Neural cell (in vitro differentiated cells): ENCODE measurements at regions not wholly inside any gene's neighbourhood (a gene's known extent, or its start where the extent isn't known, plus 50 kb on each side); places are given as distances from the start of the nearest gene placed in this dataset.

ENCODE experiments used
- H2AFZ ChIP-seq: fragments of 200-600, 300-800 bp; sonication (generic), shearing (Covaris generic); 2 replicates; pipeline ENCODE4 v1.6.0; 2014; ENCODE audit warnings: low read depth, mild to moderate bottlenecking, antibody characterized with exemption, low read length, moderate library complexity
- H3F3A ChIP-seq: fragments of 200-600 bp; shearing (Covaris generic); 2 replicates; pipeline ENCODE4 v1.6.1; 2016; ENCODE audit warnings: mild to moderate bottlenecking, moderate library complexity, mixed read lengths, antibody characterized with exemption, low read length; ENCODE audit not compliant: insufficient read depth, poor library complexity, severe bottlenecking
- H3K27ac ChIP-seq: fragments of 200-600, 300-800 bp; sonication (generic), shearing (Covaris generic); 2 replicates; pipeline ENCODE4 v1.5.1; 2014; ENCODE audit warnings: mild to moderate bottlenecking, low read length, moderate library complexity
- H3K27me3 ChIP-seq: fragments of 300-800, 200-600 bp; sonication (generic), shearing (Covaris generic); 2 replicates; pipeline ENCODE4 v1.6.0; 2014; ENCODE audit warnings: mild to moderate bottlenecking, low read depth, low read length, moderate library complexity; ENCODE audit not compliant: insufficient read depth
- H3K36me3 ChIP-seq: fragments of 300-800, 200-600 bp; sonication (generic), shearing (Covaris generic); 2 replicates; pipeline ENCODE4 v1.5.1; 2014; ENCODE audit warnings: mild to moderate bottlenecking, antibody characterized with exemption, low read length, moderate library complexity; ENCODE audit not compliant: insufficient read depth
- H3K4me2 ChIP-seq: fragments of 300-800, 200-600 bp; sonication (generic), shearing (Covaris generic); 2 replicates; pipeline ENCODE4 v1.6.0; 2014; ENCODE audit warnings: mild to moderate bottlenecking, low read length
- H3K4me3 ChIP-seq: fragments of 300-800, 200-600 bp; sonication (generic), shearing (Covaris generic); 2 replicates; pipeline ENCODE4 v1.5.1; 2014; ENCODE audit warnings: mild to moderate bottlenecking, low read length, moderate library complexity
- H3K79me2 ChIP-seq: fragments of 200-600 bp; shearing (Covaris generic); replicated peaks from 2 replicates; pipeline ENCODE4 v1.6.0; 2014; ENCODE audit warnings: mild to moderate bottlenecking, low read length, moderate library complexity; ENCODE audit not compliant: insufficient read depth
- H3K9ac ChIP-seq: fragments of 300-800, 200-600 bp; sonication (generic), shearing (Covaris generic); 2 replicates; pipeline ENCODE4 v1.6.1; 2016; ENCODE audit warnings: mild to moderate bottlenecking, low read length, mixed read lengths
- H3K9me2 ChIP-seq: fragments of 200-600 bp; shearing (Covaris generic); 2 replicates; pipeline ENCODE4 v1.6.1; 2016; ENCODE audit warnings: mild to moderate bottlenecking, low read length, mixed read lengths; ENCODE audit not compliant: insufficient read depth
- H3K9me3 ChIP-seq: fragments of 200-600, 300-800 bp; sonication (generic), shearing (Covaris generic); 2 replicates; pipeline ENCODE4 v1.6.1; 2016; ENCODE audit warnings: mild to moderate bottlenecking, mixed run types, low read length, moderate library complexity, mixed read lengths
- H4K20me1 ChIP-seq: fragments of 200-600 bp; shearing (Covaris generic); 2 replicates; pipeline ENCODE4 v1.6.1; 2016; ENCODE audit warnings: mild to moderate bottlenecking, mixed run types; ENCODE audit not compliant: insufficient read depth
- EP300 ChIP-seq: fragments of 450-650 bp; conservative IDR thresholded peaks from 2 replicates; pipeline ENCODE4 v1.6.1; 2014; ENCODE audit warnings: antibody characterized with exemption, mild to moderate bottlenecking, moderate library complexity; ENCODE audit not compliant: poor library complexity, severe bottlenecking
- EZH2 ChIP-seq: fragments of 200-600, 300-800 bp; shearing (Covaris generic), sonication (generic); IDR thresholded peaks from 2 replicates; pipeline ENCODE4 v1.6.1; 2014; ENCODE audit warnings: antibody characterized with exemption, low read length, borderline replicate concordance, mild to moderate bottlenecking; ENCODE audit not compliant: insufficient read depth, poor library complexity, severe bottlenecking
- MXI1 ChIP-seq: fragments of 450-650 bp; conservative IDR thresholded peaks from 2 replicates; pipeline ENCODE4 v1.6.1; 2014; ENCODE audit warnings: antibody characterized with exemption, mild to moderate bottlenecking; ENCODE audit not compliant: poor library complexity, severe bottlenecking
- POLR2AphosphoS5 ChIP-seq: IDR thresholded peaks from 2 replicates; pipeline ENCODE4 v1.6.1; 2012
- RAD21 ChIP-seq: fragments of 450-650 bp; conservative IDR thresholded peaks from 2 replicates; pipeline ENCODE4 v1.6.1; 2014; ENCODE audit warnings: antibody characterized with exemption, mild to moderate bottlenecking, moderate library complexity
- SMC3 ChIP-seq: fragments of 450-650 bp; conservative IDR thresholded peaks from 2 replicates; pipeline ENCODE4 v1.6.1; 2014; ENCODE audit warnings: antibody characterized with exemption, mild to moderate bottlenecking, moderate library complexity; ENCODE audit not compliant: poor library complexity
- TAF1 ChIP-seq: IDR thresholded peaks from 2 replicates; pipeline ENCODE4 v1.6.1; 2012; ENCODE audit warnings: low read depth
- TF ChIP-seq, protein P1 (sequence below): IDR thresholded peaks from 2 replicates; pipeline ENCODE4 v1.6.1; 2012; ENCODE audit warnings: borderline replicate concordance
- TF ChIP-seq, protein P2 (sequence below): fragments of 450-650 bp; IDR thresholded peaks from 2 replicates; pipeline ENCODE4 v1.5.1; 2014; ENCODE audit warnings: antibody characterized with exemption, mild to moderate bottlenecking, moderate library complexity; ENCODE audit not compliant: poor library complexity, severe bottlenecking

DNA sequence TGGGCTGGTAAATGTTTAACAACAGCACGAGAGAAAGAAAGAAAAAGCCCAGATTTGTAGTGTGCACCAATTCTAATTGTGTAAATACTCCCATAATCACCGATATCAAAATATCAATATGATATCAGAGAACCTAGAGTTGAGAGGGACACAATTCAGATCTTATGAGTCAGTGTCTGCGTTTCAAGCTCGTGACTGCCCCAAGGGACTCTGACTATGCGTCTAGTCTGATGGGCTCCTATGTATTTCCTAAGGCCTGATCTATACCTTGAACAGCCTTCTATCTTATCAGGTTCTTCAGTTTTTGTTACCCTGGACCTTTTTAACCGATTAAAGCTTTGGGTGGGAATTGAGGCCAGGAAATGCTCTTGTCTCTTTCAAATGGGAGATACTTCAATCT lies 243.0 kb upstream of the SLC24A2 start:
- TF ChIP-seq POLR2AphosphoS5 (no peak), EZH2 (no peak), TAF1 (no peak), SMC3 (no peak), RAD21 (no peak), MXI1 (no peak), EP300 (no peak)
- TF ChIP-seq, protein P1, sequence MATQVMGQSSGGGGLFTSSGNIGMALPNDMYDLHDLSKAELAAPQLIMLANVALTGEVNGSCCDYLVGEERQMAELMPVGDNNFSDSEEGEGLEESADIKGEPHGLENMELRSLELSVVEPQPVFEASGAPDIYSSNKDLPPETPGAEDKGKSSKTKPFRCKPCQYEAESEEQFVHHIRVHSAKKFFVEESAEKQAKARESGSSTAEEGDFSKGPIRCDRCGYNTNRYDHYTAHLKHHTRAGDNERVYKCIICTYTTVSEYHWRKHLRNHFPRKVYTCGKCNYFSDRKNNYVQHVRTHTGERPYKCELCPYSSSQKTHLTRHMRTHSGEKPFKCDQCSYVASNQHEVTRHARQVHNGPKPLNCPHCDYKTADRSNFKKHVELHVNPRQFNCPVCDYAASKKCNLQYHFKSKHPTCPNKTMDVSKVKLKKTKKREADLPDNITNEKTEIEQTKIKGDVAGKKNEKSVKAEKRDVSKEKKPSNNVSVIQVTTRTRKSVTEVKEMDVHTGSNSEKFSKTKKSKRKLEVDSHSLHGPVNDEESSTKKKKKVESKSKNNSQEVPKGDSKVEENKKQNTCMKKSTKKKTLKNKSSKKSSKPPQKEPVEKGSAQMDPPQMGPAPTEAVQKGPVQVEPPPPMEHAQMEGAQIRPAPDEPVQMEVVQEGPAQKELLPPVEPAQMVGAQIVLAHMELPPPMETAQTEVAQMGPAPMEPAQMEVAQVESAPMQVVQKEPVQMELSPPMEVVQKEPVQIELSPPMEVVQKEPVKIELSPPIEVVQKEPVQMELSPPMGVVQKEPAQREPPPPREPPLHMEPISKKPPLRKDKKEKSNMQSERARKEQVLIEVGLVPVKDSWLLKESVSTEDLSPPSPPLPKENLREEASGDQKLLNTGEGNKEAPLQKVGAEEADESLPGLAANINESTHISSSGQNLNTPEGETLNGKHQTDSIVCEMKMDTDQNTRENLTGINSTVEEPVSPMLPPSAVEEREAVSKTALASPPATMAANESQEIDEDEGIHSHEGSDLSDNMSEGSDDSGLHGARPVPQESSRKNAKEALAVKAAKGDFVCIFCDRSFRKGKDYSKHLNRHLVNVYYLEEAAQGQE, result no peak
- TF ChIP-seq, protein P2, sequence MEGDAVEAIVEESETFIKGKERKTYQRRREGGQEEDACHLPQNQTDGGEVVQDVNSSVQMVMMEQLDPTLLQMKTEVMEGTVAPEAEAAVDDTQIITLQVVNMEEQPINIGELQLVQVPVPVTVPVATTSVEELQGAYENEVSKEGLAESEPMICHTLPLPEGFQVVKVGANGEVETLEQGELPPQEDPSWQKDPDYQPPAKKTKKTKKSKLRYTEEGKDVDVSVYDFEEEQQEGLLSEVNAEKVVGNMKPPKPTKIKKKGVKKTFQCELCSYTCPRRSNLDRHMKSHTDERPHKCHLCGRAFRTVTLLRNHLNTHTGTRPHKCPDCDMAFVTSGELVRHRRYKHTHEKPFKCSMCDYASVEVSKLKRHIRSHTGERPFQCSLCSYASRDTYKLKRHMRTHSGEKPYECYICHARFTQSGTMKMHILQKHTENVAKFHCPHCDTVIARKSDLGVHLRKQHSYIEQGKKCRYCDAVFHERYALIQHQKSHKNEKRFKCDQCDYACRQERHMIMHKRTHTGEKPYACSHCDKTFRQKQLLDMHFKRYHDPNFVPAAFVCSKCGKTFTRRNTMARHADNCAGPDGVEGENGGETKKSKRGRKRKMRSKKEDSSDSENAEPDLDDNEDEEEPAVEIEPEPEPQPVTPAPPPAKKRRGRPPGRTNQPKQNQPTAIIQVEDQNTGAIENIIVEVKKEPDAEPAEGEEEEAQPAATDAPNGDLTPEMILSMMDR, result no peak
- no peaks in the 10 kb centered on the region for H3F3A ChIP-seq
- no peaks in the 10 kb centered on the region for H3K9me2 ChIP-seq

DNA sequence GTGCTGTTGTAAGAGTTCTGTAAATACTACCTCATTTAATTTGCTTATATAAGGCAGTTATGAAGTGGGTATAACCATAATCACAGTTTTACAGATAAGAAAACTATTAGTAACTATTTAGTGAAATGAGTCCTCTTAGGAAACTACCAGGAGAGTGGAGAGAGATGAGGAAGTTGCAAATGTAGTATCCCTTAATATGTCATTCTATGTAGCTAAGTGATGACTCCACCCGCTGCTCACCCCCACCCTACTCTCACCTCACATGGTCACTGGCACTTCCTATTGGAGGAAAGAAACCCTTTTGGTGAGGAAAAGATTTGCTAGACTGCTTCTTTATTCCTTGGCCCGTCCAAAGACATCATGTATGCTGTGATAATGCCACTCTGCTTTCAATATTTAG lies 241.8 kb upstream of the SLC24A2 start:
- Histone ChIP-seq H4K20me1 (no peaks in the 10 kb centered on the region), H3K4me3 (no peak overlapping the region), H3K4me2 (no peak overlapping the region), H3K27ac (no peak overlapping the region), H3K36me3 (no peaks in the 10 kb centered on the region), H3K79me2 (no peaks in the 10 kb centered on the region), H3K27me3 (no peaks in the 10 kb centered on the region), H3K9ac (no peak overlapping the region), H3F3A (no peaks in the 10 kb centered on the region), H3K9me2 (no peaks in the 10 kb centered on the region), H2AFZ (no peak overlapping the region), H3K9me3 (no peaks in the 10 kb centered on the region)
- TF ChIP-seq EP300, result no peak
- no peak for TF ChIP-seq RAD21
- TF ChIP-seq POLR2AphosphoS5, result no peak
- no peak for TF ChIP-seq TAF1

More for the DNA sequence above, 243.0 kb upstream of the SLC24A2 start:
- Histone ChIP-seq H3K27ac (no peak overlapping the region), H3K79me2 (no peaks in the 10 kb centered on the region), H3K9me3 (no peaks in the 10 kb centered on the region), H4K20me1 (no peaks in the 10 kb centered on the region), H3K9ac (no peak overlapping the region), H3K4me3 (no peak overlapping the region), H2AFZ (no peak overlapping the region), H3K36me3 (no peaks in the 10 kb centered on the region), H3K4me2 (no peak overlapping the region), H3K27me3 (no peaks in the 10 kb centered on the region)

DNA sequence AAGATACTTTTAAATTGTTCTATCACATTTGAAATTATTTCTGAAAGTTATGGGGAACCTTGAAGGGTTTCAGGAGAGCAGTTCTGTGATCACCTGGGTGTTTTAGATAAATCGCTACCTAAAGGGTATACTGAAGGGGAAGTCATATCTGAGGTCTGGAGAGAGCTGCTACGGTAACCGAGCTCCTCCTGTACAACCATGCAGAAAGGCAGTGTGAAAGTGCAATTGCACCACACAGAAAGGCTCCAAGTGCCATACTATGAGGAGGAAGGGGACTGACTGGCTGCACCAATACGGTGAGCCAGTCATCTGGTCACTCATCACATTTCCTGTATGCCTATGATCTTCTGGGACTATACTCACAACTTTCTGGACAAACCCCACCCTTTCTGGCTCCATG lies 241.4 kb upstream of the SLC24A2 start:
- Histone ChIP-seq H3K27ac (no peak overlapping the region), H3K36me3 (no peaks in the 10 kb centered on the region), H3K9ac (no peak overlapping the region), H3K4me3 (no peak overlapping the region), H2AFZ (no peak overlapping the region), H3K9me3 (no peaks in the 10 kb centered on the region), H3K79me2 (no peaks in the 10 kb centered on the region), H3K27me3 (no peaks in the 10 kb centered on the region), H3F3A (no peaks in the 10 kb centered on the region), H3K4me2 (no peak overlapping the region), H4K20me1 (no peaks in the 10 kb centered on the region), H3K9me2 (no peaks in the 10 kb centered on the region)
- TF ChIP-seq, protein P2, result no peak
- TF ChIP-seq EZH2 (no peak), RAD21 (no peak), EP300 (no peak), POLR2AphosphoS5 (no peak)
- TF ChIP-seq, protein P1, result no peak
